Esophagus (tissue), 2 donors: ENCODE measurements at regions not wholly inside any gene's neighbourhood (a gene's known extent, or its start where the extent isn't known, plus 50 kb on each side); places are given as distances from the start of the nearest gene placed in this dataset.

Source experiments
- H3K27ac ChIP-seq, 2 donors: one replicate each; pipeline ENCODE4 v1.5.1; 2013; ENCODE audit warnings: low read depth in 2 of 2, mild to moderate bottlenecking in 2 of 2, inconsistent platforms in 1 of 2, low read length in 1 of 2, moderate library complexity in 1 of 2
- H3K27me3 ChIP-seq, 2 donors: one replicate each; pipeline ENCODE4 v1.6.1; 2013; ENCODE audit warnings: low read length in 2 of 2, control low read depth in 1 of 2, mild to moderate bottlenecking in 1 of 2; ENCODE audit not compliant: insufficient read depth in 2 of 2, control insufficient read depth in 1 of 2
- H3K36me3 ChIP-seq, 2 donors: one replicate each; pipeline ENCODE4 v1.6.1; 2013; ENCODE audit warnings: low read length in 1 of 2; ENCODE audit not compliant: control insufficient read depth in 2 of 2, insufficient read depth in 2 of 2
- H3K4me1 ChIP-seq, 2 donors: one replicate each; pipeline ENCODE4 v1.6.1; 2013; ENCODE audit warnings: low read length in 1 of 2; ENCODE audit not compliant: control insufficient read depth in 2 of 2, insufficient read depth in 2 of 2
- H3K4me3 ChIP-seq, 2 donors: one replicate each; pipeline ENCODE4 v1.5.1; 2013; ENCODE audit warnings: low read length in 2 of 2, mild to moderate bottlenecking in 2 of 2, low read depth in 1 of 2, moderate library complexity in 1 of 2
- H3K9me3 ChIP-seq, 2 donors: one replicate each; pipeline ENCODE4 v1.6.1; 2013; ENCODE audit warnings: mild to moderate bottlenecking in 2 of 2, low read depth in 1 of 2, low read length in 1 of 2, moderate library complexity in 1 of 2; ENCODE audit not compliant: control insufficient read depth in 2 of 2, insufficient read depth in 1 of 2
- WGBS, 2 donors: extraction: QIAGEN DNeasy Blood & Tissue Kit; methylation state at CpG; one replicate each; pipeline ENCODE4 v1.1.7; 2013; 5-methylcytosine and 5-hydroxymethylcytosine counted together
- donor health status: healthy with polysubstance abuse.
- donor health status: Bipolar disorder and iron deficiency.

- H3K36me3 ChIP-seq, result no peaks in the 10 kb centered on the region
- WGBS, 2 donors, result 46 to 48% methylated on average over 3 of the region's 3 CpGs
- no peak overlapping the region for H3K27ac ChIP-seq
- H3K9me3 ChIP-seq, result no peaks in the 10 kb centered on the region
- no peaks in the 10 kb centered on the region for H3K27me3 ChIP-seq
- H3K4me1 ChIP-seq, result no peaks in the 10 kb centered on the region
- no peak overlapping the region for H3K4me3 ChIP-seq
Observed at GRCh38 chr3:159128628-159129027, 326.8 kb downstream of the MFSD1 start.

GRCh38 chr3:159130108-159130507 lies 328.3 kb downstream of the MFSD1 start:
- Histone ChIP-seq H3K27ac (no peak overlapping the region), H3K27me3 (no peaks in the 10 kb centered on the region), H3K9me3 (no peaks in the 10 kb centered on the region), H3K4me3 (no peak overlapping the region), H3K4me1 (no peaks in the 10 kb centered on the region), H3K36me3 (no peaks in the 10 kb centered on the region)
- WGBS, 2 donors, result 26 to 34% methylated on average over 1 of the region's 1 CpG

GRCh38 chr3:159131376-159131775 lies 329.5 kb downstream of the MFSD1 start:
- no peak overlapping the region for H3K4me3 ChIP-seq
- no peaks in the 10 kb centered on the region for H3K27me3 ChIP-seq
- no peaks in the 10 kb centered on the region for H3K36me3 ChIP-seq
- no peaks in the 10 kb centered on the region for H3K9me3 ChIP-seq
- no peaks in the 10 kb centered on the region for H3K4me1 ChIP-seq
- no peak overlapping the region for H3K27ac ChIP-seq

GRCh38 chr3:159137949-159138348 lies 336.1 kb downstream of the MFSD1 start:
- Histone ChIP-seq H3K4me1 (no peaks in the 10 kb centered on the region), H3K4me3 (no peak overlapping the region), H3K27ac (no peak overlapping the region), H3K9me3 (no peaks in the 10 kb centered on the region), H3K36me3 (no peaks in the 10 kb centered on the region), H3K27me3 (no peaks in the 10 kb centered on the region)
- WGBS, 2 donors, result 48 to 56% methylated on average over 3 of the region's 3 CpGs

GRCh38 chr3:159139326-159139725 lies 337.5 kb downstream of the MFSD1 start:
- no peak overlapping the region for H3K4me3 ChIP-seq
- WGBS, 2 donors, result 52 to 64% methylated on average over 2 of the region's 2 CpGs

GRCh38 chr3:159144472-159144871 lies 342.6 kb downstream of the MFSD1 start:
- H3K9me3 ChIP-seq, result no peaks in the 10 kb centered on the region
- H3K27me3 ChIP-seq, result no peaks in the 10 kb centered on the region
- no peak overlapping the region for H3K4me3 ChIP-seq
- 69 to 73% methylated on average over 2 of the region's 2 CpGs for WGBS, 2 donors
- H3K27ac ChIP-seq, result no peak overlapping the region
- no peaks in the 10 kb centered on the region for H3K4me1 ChIP-seq
- no peaks in the 10 kb centered on the region for H3K36me3 ChIP-seq

More at GRCh38 chr3:159139326-159139725, 337.5 kb downstream of the MFSD1 start:
- no peaks in the 10 kb centered on the region for H3K9me3 ChIP-seq
- no peaks in the 10 kb centered on the region for H3K36me3 ChIP-seq
- no peak overlapping the region for H3K27ac ChIP-seq
- H3K4me1 ChIP-seq, result no peaks in the 10 kb centered on the region
- H3K27me3 ChIP-seq, result no peaks in the 10 kb centered on the region

GRCh38 chr3:159144891-159145290 lies 343.0 kb downstream of the MFSD1 start:
- H3K27ac ChIP-seq, result no peak overlapping the region

GRCh38 chr3:159146392-159146791 lies 344.5 kb downstream of the MFSD1 start:
- Histone ChIP-seq H3K4me3 (no peak overlapping the region), H3K9me3 (no peaks in the 10 kb centered on the region), H3K27me3 (no peaks in the 10 kb centered on the region), H3K27ac (no peak overlapping the region), H3K36me3 (no peaks in the 10 kb centered on the region), H3K4me1 (no peaks in the 10 kb centered on the region)
- WGBS, 2 donors, result 60 to 71% methylated on average over 3 of the region's 3 CpGs

More at GRCh38 chr3:159144891-159145290, 343.0 kb downstream of the MFSD1 start:
- H3K4me3 ChIP-seq, result no peak overlapping the region
- H3K9me3 ChIP-seq, result no peaks in the 10 kb centered on the region
- H3K4me1 ChIP-seq, result no peaks in the 10 kb centered on the region
- no peaks in the 10 kb centered on the region for H3K27me3 ChIP-seq
- H3K36me3 ChIP-seq, result no peaks in the 10 kb centered on the region

- no peaks in the 10 kb centered on the region for H3K4me1 ChIP-seq
- H3K4me3 ChIP-seq, result no peak overlapping the region
- H3K9me3 ChIP-seq, result no peaks in the 10 kb centered on the region
- no peak overlapping the region for H3K27ac ChIP-seq
- H3K27me3 ChIP-seq, result no peaks in the 10 kb centered on the region
- WGBS, 2 donors, result 49 to 57% methylated on average over 4 of the region's 4 CpGs
- H3K36me3 ChIP-seq, result no peaks in the 10 kb centered on the region
Observed at GRCh38 chr3:159146856-159147435, 345.1 kb downstream of the MFSD1 start.

GRCh38 chr3:159147813-159148212 lies 346.0 kb downstream of the MFSD1 start:
- Histone ChIP-seq H3K9me3 (no peaks in the 10 kb centered on the region), H3K27ac (no peak overlapping the region), H3K4me3 (no peak overlapping the region), H3K4me1 (no peaks in the 10 kb centered on the region), H3K36me3 (no peaks in the 10 kb centered on the region), H3K27me3 (no peaks in the 10 kb centered on the region)
- WGBS, 2 donors, result 75 to 76% methylated on average over 4 of the region's 4 CpGs
